ENCODE measurements at regions not wholly inside any gene's neighbourhood (a gene's known extent, or its start where the extent isn't known, plus 50 kb on each side); places are given as distances from the start of the nearest gene placed in this dataset.
"Not testable (repeated sequence)": the region's sequence is repeated elsewhere in the genome, so short reads cannot be mapped to it uniquely, and the experiment has no call there.

- Mint-ChIP-seq H3K4me1 (no peaks in the 10 kb centered on the region), H3K4me3 (no peak overlapping the region), H3K9me3 (no peaks in the 10 kb centered on the region), H3K36me3 (no peaks in the 10 kb centered on the region), H3K27me3 (no peaks in the 10 kb centered on the region), H3K27ac (no peak overlapping the region)
- DNase-seq (no peak), ATAC-seq (ENCODE audit: low read depth) (no peak)
- POLR2A ChIA-PET: no interaction called here
Measured at GRCh38 chr1:4062560-4062959, 162.5 kb upstream of the C1orf174 start.

GRCh38 chr1:4062992-4063391 lies 162.9 kb upstream of the C1orf174 start:
- POLR2A ChIA-PET: no interaction called here
- H3K36me3 Mint-ChIP-seq: no peaks in the 10 kb centered on the region
- ATAC-seq (ENCODE audit: low read depth): no peak

GRCh38 chr1:4063516-4063915 lies 163.4 kb upstream of the C1orf174 start:
- no peaks in the 10 kb centered on the region for H3K9me3 Mint-ChIP-seq
- H3K27me3 Mint-ChIP-seq: no peaks in the 10 kb centered on the region
- POLR2A ChIA-PET: no interaction called here

More at GRCh38 chr1:4062992-4063391, 162.9 kb upstream of the C1orf174 start:
- Mint-ChIP-seq H3K27me3 (no peaks in the 10 kb centered on the region), H3K27ac (no peak overlapping the region), H3K4me1 (no peaks in the 10 kb centered on the region), H3K4me3 (no peak overlapping the region), H3K9me3 (no peaks in the 10 kb centered on the region)
- DNase-seq: no peak

GRCh38 chr1:4064150-4064889 lies 164.2 kb upstream of the C1orf174 start:
- no peaks in the 10 kb centered on the region for H3K4me1 Mint-ChIP-seq
- ATAC-seq (ENCODE audit: low read depth) (no peak), DNase-seq (no peak)
- H3K27ac Mint-ChIP-seq: no peak overlapping the region
- POLR2A ChIA-PET: no interaction called here
- no peaks in the 10 kb centered on the region for H3K9me3 Mint-ChIP-seq
- no peaks in the 10 kb centered on the region for H3K36me3 Mint-ChIP-seq
- H3K4me3 Mint-ChIP-seq: no peak overlapping the region
- no peaks in the 10 kb centered on the region for H3K27me3 Mint-ChIP-seq

More at GRCh38 chr1:4063516-4063915, 163.4 kb upstream of the C1orf174 start:
- Mint-ChIP-seq H3K27ac (no peak overlapping the region), H3K4me3 (no peak overlapping the region), H3K4me1 (no peaks in the 10 kb centered on the region), H3K36me3 (no peaks in the 10 kb centered on the region)
- ATAC-seq (ENCODE audit: low read depth) (no peak), DNase-seq (no peak)

- no peaks in the 10 kb centered on the region for H3K9me3 Mint-ChIP-seq
- H3K4me3 Mint-ChIP-seq: no peak overlapping the region
- DNase-seq: no peak
- H3K4me1 Mint-ChIP-seq: no peaks in the 10 kb centered on the region
- peaks cover 1% of the 10 kb centered on the region for H3K27me3 Mint-ChIP-seq
- no peak overlapping the region for H3K27ac Mint-ChIP-seq
- H3K36me3 Mint-ChIP-seq: no peaks in the 10 kb centered on the region
- POLR2A ChIA-PET: no interaction called here
- ATAC-seq (ENCODE audit: low read depth): no peak
Measured at GRCh38 chr1:4066860-4067599, 167.0 kb upstream of the C1orf174 start.

GRCh38 chr1:4068076-4068475 lies 168.0 kb upstream of the C1orf174 start:
- Mint-ChIP-seq H3K36me3 (no peaks in the 10 kb centered on the region), H3K4me1 (no peaks in the 10 kb centered on the region), H3K9me3 (no peaks in the 10 kb centered on the region), H3K27ac (no peak overlapping the region), H3K27me3 (peaks cover 3% of the 10 kb centered on the region), H3K4me3 (no peak overlapping the region)
- no peak for ATAC-seq (ENCODE audit: low read depth)
- no peak for DNase-seq
- POLR2A ChIA-PET: no interaction called here

GRCh38 chr1:4071653-4072052 lies 171.6 kb upstream of the C1orf174 start:
- no peak for ATAC-seq (ENCODE audit: low read depth)
- Mint-ChIP-seq H3K4me3 (no peak overlapping the region), H3K27me3 (peaks cover 3% of the 10 kb centered on the region), H3K27ac (no peak overlapping the region), H3K36me3 (no peaks in the 10 kb centered on the region), H3K4me1 (no peaks in the 10 kb centered on the region), H3K9me3 (no peaks in the 10 kb centered on the region)
- DNase-seq: no peak
- POLR2A ChIA-PET: no interaction called here

GRCh38 chr1:4072481-4073153 lies 172.5 kb upstream of the C1orf174 start:
- Mint-ChIP-seq H3K36me3 (no peaks in the 10 kb centered on the region), H3K27me3 (peaks cover 3% of the 10 kb centered on the region), H3K9me3 (no peaks in the 10 kb centered on the region), H3K27ac (no peak overlapping the region), H3K4me1 (no peaks in the 10 kb centered on the region), H3K4me3 (no peak overlapping the region)
- POLR2A ChIA-PET: no interaction called here
- DNase-seq (no peak), ATAC-seq (ENCODE audit: low read depth) (no peak)

- no peak overlapping the region for H3K4me3 Mint-ChIP-seq
- POLR2A ChIA-PET: no interaction called here
- H3K27ac Mint-ChIP-seq: no peak overlapping the region
- H3K4me1 Mint-ChIP-seq: no peaks in the 10 kb centered on the region
- no peak for DNase-seq
- peaks cover 3% of the 10 kb centered on the region for H3K27me3 Mint-ChIP-seq
- ATAC-seq (ENCODE audit: low read depth): no peak
- no peaks in the 10 kb centered on the region for H3K9me3 Mint-ChIP-seq
- no peaks in the 10 kb centered on the region for H3K36me3 Mint-ChIP-seq
Measured at GRCh38 chr1:4075436-4076225, 175.6 kb upstream of the C1orf174 start.

- Mint-ChIP-seq H3K4me3 (no peak overlapping the region), H3K4me1 (no peaks in the 10 kb centered on the region), H3K27me3 (peaks cover 5% of the 10 kb centered on the region), H3K36me3 (no peaks in the 10 kb centered on the region), H3K27ac (no peak overlapping the region), H3K9me3 (no peaks in the 10 kb centered on the region)
- POLR2A ChIA-PET: no interaction called here
- ATAC-seq (ENCODE audit: low read depth) (no peak), DNase-seq (no peak)
Measured at GRCh38 chr1:4076346-4076745, 176.3 kb upstream of the C1orf174 start.

- H3K27me3 Mint-ChIP-seq; DNase-seq; H3K27ac Mint-ChIP-seq; H3K9me3 Mint-ChIP-seq; ATAC-seq (ENCODE audit: low read depth); H3K4me1 Mint-ChIP-seq; H3K4me3 Mint-ChIP-seq; POLR2A ChIA-PET; H3K36me3 Mint-ChIP-seq: not testable (repeated sequence)
Measured at GRCh38 chr1:4078091-4078962, 178.3 kb upstream of the C1orf174 start.

GRCh38 chr1:4079815-4080214 lies 179.7 kb upstream of the C1orf174 start:
- H3K36me3 Mint-ChIP-seq: no peaks in the 10 kb centered on the region
- H3K9me3 Mint-ChIP-seq: no peaks in the 10 kb centered on the region
- DNase-seq (no peak), ATAC-seq (ENCODE audit: low read depth) (no peak)
- H3K4me3 Mint-ChIP-seq: no peak overlapping the region
- no peaks in the 10 kb centered on the region for H3K4me1 Mint-ChIP-seq
- H3K27me3 Mint-ChIP-seq: peaks cover 4% of the 10 kb centered on the region
- POLR2A ChIA-PET: no interaction called here
- H3K27ac Mint-ChIP-seq: no peak overlapping the region

Measured in activated naive CD8-positive, alpha-beta T cell treated with anti-CD3 and anti-CD28 coated beads, Interleukin-2, amount 10 ng/mL, durations not matched to agents 7 days and 5 days (primary cell).